Spleen (tissue), 11 donors: ENCODE measurements at regions not wholly inside any gene's neighbourhood (a gene's known extent, or its start where the extent isn't known, plus 50 kb on each side); places are given as distances from the start of the nearest gene placed in this dataset.

ENCODE experiments used
- DNase-seq: peaks from one replicate; pipeline ENCODE4 v3.0.0-alpha.2; 2020
- H3K27ac ChIP-seq, 8 donors: fragments of 200-600 bp; sonication (generic) in 7 of 8; 1 replicate in 4 of 8; 2 replicates in 4 of 8; pipeline versions ENCODE4 v1.5.0 to v1.8.0; 2016 to 2021; ENCODE audit warnings: inconsistent platforms in 4 of 8, mild to moderate bottlenecking in 4 of 8, moderate library complexity in 1 of 8
- H3K27me3 ChIP-seq, 7 donors: fragments of 200-600 bp; sonication (generic) in 6 of 7; replicated peaks in 1 of 7; 1 replicate in 4 of 7; 2 replicates in 3 of 7; pipeline versions ENCODE4 v1.5.0 to v1.8.0; 2016 to 2021; ENCODE audit warnings: inconsistent platforms in 3 of 7, mild to moderate bottlenecking in 1 of 7
- H3K36me3 ChIP-seq, 6 donors: fragments of 200-600 bp; sonication (generic) in 5 of 6; 1 replicate in 4 of 6; 2 replicates in 2 of 6; pipeline versions ENCODE4 v1.5.0 to v1.8.0; 2016 to 2021; ENCODE audit warnings: inconsistent platforms in 2 of 6
- H3K4me1 ChIP-seq, 6 donors: fragments of 200-600 bp; sonication (generic) in 5 of 6; 1 replicate in 3 of 6; 2 replicates in 3 of 6; pipeline versions ENCODE4 v1.5.0 to v1.8.0; 2016 to 2021; ENCODE audit warnings: inconsistent platforms in 3 of 6
- H3K4me3 ChIP-seq, 8 donors: fragments of 200-600 bp; sonication (generic) in 7 of 8; 1 replicate in 4 of 8; 2 replicates in 4 of 8; pipeline versions ENCODE4 v1.5.0 to v1.8.0; 2016 to 2021; ENCODE audit warnings: inconsistent platforms in 4 of 8, mild to moderate bottlenecking in 4 of 8, moderate library complexity in 2 of 8
- H3K9me3 ChIP-seq, 8 donors: fragments of 200-600 bp; sonication (generic) in 7 of 8; 1 replicate in 4 of 8; 2 replicates in 4 of 8; pipeline versions ENCODE4 v1.5.0 to v1.8.0; 2016 to 2021; ENCODE audit warnings: inconsistent platforms in 4 of 8
- POLR2A ChIP-seq, 3 donors: fragments of 450-650 bp; IDR thresholded peaks; one replicate each; pipeline ENCODE4 v1.5.1; 2017; ENCODE audit warnings: antibody characterized with exemption in 3 of 3, mild to moderate bottlenecking in 1 of 3
- POLR2AphosphoS5 ChIP-seq, 3 donors: sonication (generic); formaldehyde crosslinking; IDR thresholded peaks; one replicate each; pipeline ENCODE4 v1.5.1; 2017; ENCODE audit warnings: antibody characterized with exemption in 3 of 3
- WGBS, 5 donors: extraction: QIAGEN DNeasy Blood & Tissue Kit in 3 of 5; methylation state at CpG; one replicate each; pipeline versions ENCODE4 v1.1.5 to v1.1.7; 2013 to 2018; 5-methylcytosine and 5-hydroxymethylcytosine counted together
- intact Hi-C: fragments of 100-400 bp; cut with DNase I; formaldehyde crosslinking; loops from one replicate; pipeline ENCODE4 v1.15.0; 2023; ENCODE audit warnings: low total_unique reads
- TF ChIP-seq, protein P1 (sequence below), 11 experiments: fragments of 200-600 bp in 7 of 11; fragments of 450-650 bp in 4 of 11; sonication (generic) in 4 of 11; IDR thresholded peaks in 8 of 11; conservative IDR thresholded peaks in 3 of 11; 1 replicate in 7 of 11; 2 replicates in 4 of 11; pipeline versions ENCODE4 v1.4.0 to v1.8.0; 2016 to 2021; ENCODE audit warnings: antibody characterized with exemption in 11 of 11, inconsistent platforms in 4 of 11, mild to moderate bottlenecking in 1 of 11
- donor health status: healthy with polysubstance abuse.
- donor health status: DM: no; HTN: no; CAD: no; lungs with moderate emphysema.
- donor health status: DM: no; HTN: no; CAD: no.
- donor health status: Bipolar disorder and iron deficiency.
- donor health status: healthy.
- donor health status: DM: no; HTN: no; CAD: no.
- donor health status: DM: yes; HTN: yes; CAD: no.

- WGBS, 5 donors = 59 to 92% (median 89%) methylated on average over 2 of the region's 2 CpGs
- no peaks in the 10 kb centered on the region for H3K27me3 ChIP-seq
- H3K9me3 ChIP-seq = peaks cover 0 to 6% (median 0%) of the 10 kb centered on the region in 8 donors
- no peak for TF ChIP-seq POLR2A (IDR thresholded peaks at IDR 0.05)
- TF ChIP-seq, protein P1, sequence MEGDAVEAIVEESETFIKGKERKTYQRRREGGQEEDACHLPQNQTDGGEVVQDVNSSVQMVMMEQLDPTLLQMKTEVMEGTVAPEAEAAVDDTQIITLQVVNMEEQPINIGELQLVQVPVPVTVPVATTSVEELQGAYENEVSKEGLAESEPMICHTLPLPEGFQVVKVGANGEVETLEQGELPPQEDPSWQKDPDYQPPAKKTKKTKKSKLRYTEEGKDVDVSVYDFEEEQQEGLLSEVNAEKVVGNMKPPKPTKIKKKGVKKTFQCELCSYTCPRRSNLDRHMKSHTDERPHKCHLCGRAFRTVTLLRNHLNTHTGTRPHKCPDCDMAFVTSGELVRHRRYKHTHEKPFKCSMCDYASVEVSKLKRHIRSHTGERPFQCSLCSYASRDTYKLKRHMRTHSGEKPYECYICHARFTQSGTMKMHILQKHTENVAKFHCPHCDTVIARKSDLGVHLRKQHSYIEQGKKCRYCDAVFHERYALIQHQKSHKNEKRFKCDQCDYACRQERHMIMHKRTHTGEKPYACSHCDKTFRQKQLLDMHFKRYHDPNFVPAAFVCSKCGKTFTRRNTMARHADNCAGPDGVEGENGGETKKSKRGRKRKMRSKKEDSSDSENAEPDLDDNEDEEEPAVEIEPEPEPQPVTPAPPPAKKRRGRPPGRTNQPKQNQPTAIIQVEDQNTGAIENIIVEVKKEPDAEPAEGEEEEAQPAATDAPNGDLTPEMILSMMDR (IDR thresholded peaks at IDR 0.05 in 8 of 11, conservative IDR thresholded peaks at IDR 0.05 in 3 of 11) = no peak
- no peak for TF ChIP-seq POLR2AphosphoS5 (IDR thresholded peaks at IDR 0.05)
- intact Hi-C loops = no loop called here
- no peaks in the 10 kb centered on the region for H3K4me1 ChIP-seq
- no peak for DNase-seq
- H3K27ac ChIP-seq = no peak overlapping the region
- no peak overlapping the region for H3K4me3 ChIP-seq
- H3K36me3 ChIP-seq = no peaks in the 10 kb centered on the region
These were observed 261.4 kb upstream of the TBX3 start for GRCh38 chr12:114945351-114945750.

- H3K36me3 ChIP-seq = no peaks in the 10 kb centered on the region
- no peak overlapping the region for H3K4me3 ChIP-seq
- intact Hi-C loops = no loop called here
- TF ChIP-seq POLR2AphosphoS5 (IDR thresholded peaks at IDR 0.05) (no peak), POLR2A (IDR thresholded peaks at IDR 0.05) (no peak)
- TF ChIP-seq, protein P1 (IDR thresholded peaks at IDR 0.05 in 8 of 11, conservative IDR thresholded peaks at IDR 0.05 in 3 of 11) = no peak
- H3K27ac ChIP-seq = no peak overlapping the region
- H3K4me1 ChIP-seq = no peaks in the 10 kb centered on the region
- H3K9me3 ChIP-seq = peaks cover 0 to 12% (median under 1%) of the 10 kb centered on the region in 8 donors
- no peaks in the 10 kb centered on the region for H3K27me3 ChIP-seq
- no peak for DNase-seq
- 84 to 94% (median 90%) methylated on average over 4 of the region's 4 CpGs for WGBS, 5 donors
These were observed 260.8 kb upstream of the TBX3 start for GRCh38 chr12:114944736-114945135.

- Histone ChIP-seq H3K4me3 (no peak overlapping the region), H3K9me3 (peaks cover 0 to 22% (median 3%) of the 10 kb centered on the region in 8 donors), H3K36me3 (no peaks in the 10 kb centered on the region), H3K4me1 (no peaks in the 10 kb centered on the region), H3K27me3 (no peaks in the 10 kb centered on the region), H3K27ac (no peak overlapping the region)
- 79 to 100% (median 86%) methylated on average over 1 of the region's 1 CpG for WGBS, 5 donors
- intact Hi-C loops = no loop called here
- no peak for DNase-seq
- no peak for TF ChIP-seq POLR2A (IDR thresholded peaks at IDR 0.05)
- TF ChIP-seq POLR2AphosphoS5 (IDR thresholded peaks at IDR 0.05) = no peak
- TF ChIP-seq, protein P1 (IDR thresholded peaks at IDR 0.05 in 8 of 11, conservative IDR thresholded peaks at IDR 0.05 in 3 of 11) = no peak
These were observed 259.6 kb upstream of the TBX3 start for GRCh38 chr12:114943601-114944000.

- Histone ChIP-seq H3K9me3 (peaks cover 0 to 25% (median 3%) of the 10 kb centered on the region in 8 donors), H3K4me3 (no peak overlapping the region), H3K27ac (no peak overlapping the region), H3K4me1 (no peaks in the 10 kb centered on the region), H3K27me3 (no peaks in the 10 kb centered on the region), H3K36me3 (no peaks in the 10 kb centered on the region)
- intact Hi-C loops = no loop called here
- WGBS, 5 donors = 81 to 91% (median 89%) methylated on average over 18 of the region's 18 CpGs
- TF ChIP-seq POLR2AphosphoS5 (IDR thresholded peaks at IDR 0.05) (no peak), POLR2A (IDR thresholded peaks at IDR 0.05) (no peak)
- TF ChIP-seq, protein P1 (IDR thresholded peaks at IDR 0.05 in 8 of 11, conservative IDR thresholded peaks at IDR 0.05 in 3 of 11) = no peak
- no peak for DNase-seq
These were observed 254.7 kb upstream of the TBX3 start for GRCh38 chr12:114938487-114939210.
